Colonic mucosa (tissue), 4 donors: ENCODE measurements at regions not wholly inside any gene's neighbourhood (a gene's known extent, or its start where the extent isn't known, plus 50 kb on each side); places are given as distances from the start of the nearest gene placed in this dataset.
"Not testable (repeated sequence)": the region's sequence is repeated elsewhere in the genome, so short reads cannot be mapped to it uniquely, and the experiment has no call there.

Source experiments
- DNase-seq: peaks from one replicate; pipeline ENCODE4 v3.0.0-alpha.2; 2020
- H3K27ac ChIP-seq: fragments of 200-600 bp; one replicate; pipeline ENCODE4 v1.8.0; 2021
- H3K27me3 ChIP-seq: fragments of 200-600 bp; one replicate; pipeline ENCODE4 v1.8.0; 2021
- H3K36me3 ChIP-seq: fragments of 200-600 bp; one replicate; pipeline ENCODE4 v1.8.0; 2021
- H3K4me1 ChIP-seq: fragments of 200-600 bp; one replicate; pipeline ENCODE4 v1.8.0; 2021; ENCODE audit warnings: mild to moderate bottlenecking
- H3K4me3 ChIP-seq: fragments of 200-600 bp; one replicate; pipeline ENCODE4 v1.8.0; 2021
- H3K9ac ChIP-seq, 2 donors: one replicate each; pipeline ENCODE4 v1.7.0; 2013; ENCODE audit warnings: control low read depth in 2 of 2, low read depth in 2 of 2, low read length in 2 of 2
- H3K9me3 ChIP-seq: fragments of 200-600 bp; one replicate; pipeline ENCODE4 v1.8.0; 2021
- intact Hi-C: fragments of 100-400 bp; cut with DNase I; formaldehyde crosslinking; loops from one replicate; pipeline ENCODE4 v1.14.1; 2022
- TF ChIP-seq, protein P1 (sequence below): fragments of 200-600 bp; IDR thresholded peaks from one replicate; pipeline ENCODE4 v1.8.0; 2022; ENCODE audit warnings: antibody characterized with exemption, mild to moderate bottlenecking
- donor health status: healthy.
- donor health status: DM: no; HTN: no; CAD: no.
- donor health status: DM: no; HTN: no; CAD: no.

GRCh38 chr6:140156131-140156530, 781.7 kb upstream of the CITED2 start:
- Histone ChIP-seq H3K4me1 (no peaks in the 10 kb centered on the region), H3K4me3 (no peak overlapping the region), H3K36me3 (no peaks in the 10 kb centered on the region), H3K27ac (no peak overlapping the region), H3K9me3 (no peaks in the 10 kb centered on the region), H3K9ac (no peak overlapping the region), H3K27me3 (no peaks in the 10 kb centered on the region)
- intact Hi-C loops = no loop called here
- TF ChIP-seq, protein P1, sequence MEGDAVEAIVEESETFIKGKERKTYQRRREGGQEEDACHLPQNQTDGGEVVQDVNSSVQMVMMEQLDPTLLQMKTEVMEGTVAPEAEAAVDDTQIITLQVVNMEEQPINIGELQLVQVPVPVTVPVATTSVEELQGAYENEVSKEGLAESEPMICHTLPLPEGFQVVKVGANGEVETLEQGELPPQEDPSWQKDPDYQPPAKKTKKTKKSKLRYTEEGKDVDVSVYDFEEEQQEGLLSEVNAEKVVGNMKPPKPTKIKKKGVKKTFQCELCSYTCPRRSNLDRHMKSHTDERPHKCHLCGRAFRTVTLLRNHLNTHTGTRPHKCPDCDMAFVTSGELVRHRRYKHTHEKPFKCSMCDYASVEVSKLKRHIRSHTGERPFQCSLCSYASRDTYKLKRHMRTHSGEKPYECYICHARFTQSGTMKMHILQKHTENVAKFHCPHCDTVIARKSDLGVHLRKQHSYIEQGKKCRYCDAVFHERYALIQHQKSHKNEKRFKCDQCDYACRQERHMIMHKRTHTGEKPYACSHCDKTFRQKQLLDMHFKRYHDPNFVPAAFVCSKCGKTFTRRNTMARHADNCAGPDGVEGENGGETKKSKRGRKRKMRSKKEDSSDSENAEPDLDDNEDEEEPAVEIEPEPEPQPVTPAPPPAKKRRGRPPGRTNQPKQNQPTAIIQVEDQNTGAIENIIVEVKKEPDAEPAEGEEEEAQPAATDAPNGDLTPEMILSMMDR = no peak
- DNase-seq = no peak

DNA sequence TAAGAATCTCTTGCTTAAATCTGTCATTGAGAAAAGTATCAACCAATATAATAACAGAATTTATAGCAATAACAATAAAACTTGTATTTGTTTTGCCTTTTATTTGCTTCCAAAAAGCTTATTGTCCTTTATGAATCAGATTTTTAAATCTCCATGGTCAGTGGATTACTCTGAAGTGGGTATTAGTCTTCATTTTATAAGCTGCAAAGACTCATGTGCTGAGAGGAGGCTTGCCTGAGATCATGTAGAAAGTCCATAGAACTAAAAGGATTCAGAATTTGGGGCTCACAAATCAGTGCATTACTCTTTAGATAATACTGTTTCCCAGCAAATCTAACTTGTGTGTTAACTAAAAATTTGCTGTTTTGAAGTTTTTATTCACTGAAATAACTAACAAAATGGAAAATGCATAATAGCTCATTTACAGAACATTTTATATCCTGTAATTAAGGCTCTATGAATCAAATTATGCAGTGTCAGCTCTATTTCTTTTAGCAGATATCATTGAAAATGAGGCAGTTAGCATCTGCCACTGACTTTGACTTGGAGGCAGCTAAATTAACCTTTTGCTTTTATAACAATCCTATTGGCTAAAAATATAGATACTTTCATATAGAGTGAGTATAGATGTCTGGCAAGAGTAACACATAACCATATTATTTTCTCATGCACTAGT, 781.1 kb upstream of the CITED2 start:
- H3K4me3 ChIP-seq = no peak overlapping the region
- no peak overlapping the region for H3K27ac ChIP-seq
- DNase-seq = no peak
- TF ChIP-seq, protein P1 = no peak
- no peaks in the 10 kb centered on the region for H3K27me3 ChIP-seq
- H3K36me3 ChIP-seq = no peaks in the 10 kb centered on the region
- H3K9me3 ChIP-seq = no peaks in the 10 kb centered on the region
- no peak overlapping the region for H3K9ac ChIP-seq
- intact Hi-C loops = no loop called here
- no peaks in the 10 kb centered on the region for H3K4me1 ChIP-seq

- Histone ChIP-seq H3K9me3 (no peaks in the 10 kb centered on the region), H3K9ac (no peak overlapping the region), H3K27me3 (no peaks in the 10 kb centered on the region), H3K36me3 (no peaks in the 10 kb centered on the region), H3K4me1 (no peaks in the 10 kb centered on the region), H3K27ac (no peak overlapping the region), H3K4me3 (no peak overlapping the region)
- DNase-seq = no peak
- TF ChIP-seq, protein P1 = no peak
- intact Hi-C loops = no loop called here
These were observed 779.3 kb upstream of the CITED2 start for GRCh38 chr6:140153703-140154102.

DNA sequence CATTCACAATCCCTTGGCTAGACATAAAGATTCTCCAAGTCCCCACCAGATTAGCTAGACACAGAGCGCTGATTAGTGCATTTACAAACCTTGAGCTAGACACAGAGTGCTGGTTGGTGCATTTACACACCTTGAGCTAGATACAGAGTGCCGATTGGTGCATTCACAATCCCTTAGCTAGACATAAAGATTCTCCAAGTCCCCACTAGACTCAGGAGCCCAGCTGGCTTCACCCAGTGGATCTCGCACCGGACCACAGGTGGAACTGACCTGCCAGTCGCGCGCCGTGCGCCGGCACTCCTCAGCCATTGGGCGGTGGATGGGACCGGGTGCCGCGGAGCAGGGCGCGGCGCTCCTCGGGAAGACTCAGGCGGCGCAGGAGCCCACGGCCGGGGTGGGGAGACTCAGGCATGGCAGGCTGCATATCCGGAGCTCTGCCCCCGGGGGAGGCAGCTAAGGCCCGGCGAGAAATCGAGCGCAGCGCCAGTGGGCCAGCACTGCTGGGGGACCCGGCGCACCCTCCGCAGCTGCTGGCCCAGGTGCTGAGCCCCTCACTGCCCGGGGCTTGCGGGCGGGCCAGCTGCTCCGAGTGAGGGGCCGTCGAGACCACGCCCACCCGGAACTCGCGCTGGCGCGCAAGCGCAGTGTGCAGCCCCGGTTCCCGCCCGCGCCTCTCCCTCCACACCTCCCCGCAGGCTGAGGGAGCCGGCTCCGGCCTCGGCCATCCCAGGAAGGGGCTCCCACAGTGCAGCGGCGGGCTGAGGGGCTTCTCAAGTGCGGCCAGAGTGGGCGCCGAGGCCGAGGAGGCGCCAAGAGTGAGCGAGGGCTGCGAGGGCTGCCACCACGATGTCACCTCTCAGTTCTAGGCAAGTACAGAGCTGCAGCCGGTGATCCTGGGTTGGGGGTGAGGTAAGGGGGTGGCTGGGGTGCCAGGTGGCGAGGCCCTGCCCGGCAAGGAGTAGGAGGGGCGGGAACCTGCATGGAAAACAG, 773.7 kb upstream of the CITED2 start:
- H3K4me3 ChIP-seq, H3K9ac ChIP-seq, DNase-seq, H3K9me3 ChIP-seq, intact Hi-C loops, H3K27ac ChIP-seq, H3K27me3 ChIP-seq, H3K36me3 ChIP-seq, H3K4me1 ChIP-seq: not testable (repeated sequence)

DNA sequence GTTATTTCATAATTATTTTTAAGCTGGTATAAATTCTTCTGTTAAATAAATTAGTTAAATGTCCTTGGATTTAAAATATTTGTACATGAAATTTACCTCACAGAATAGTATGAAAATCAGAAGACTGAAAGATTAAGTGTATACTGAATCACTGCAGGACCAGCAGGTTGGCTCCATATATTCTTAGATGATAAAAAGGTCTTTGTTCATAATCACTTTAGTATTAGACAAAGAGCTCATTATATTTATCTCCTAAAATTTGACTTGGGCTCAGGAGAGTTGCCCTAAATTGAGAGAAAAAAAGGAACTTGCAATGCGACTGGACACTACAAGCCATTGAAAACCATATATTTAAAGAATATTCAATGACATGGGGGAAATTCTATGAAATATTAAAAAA, 766.4 kb upstream of the CITED2 start:
- no peak overlapping the region for H3K9ac ChIP-seq
- no peaks in the 10 kb centered on the region for H3K36me3 ChIP-seq
- no peak overlapping the region for H3K27ac ChIP-seq
- no peaks in the 10 kb centered on the region for H3K4me1 ChIP-seq
- no peaks in the 10 kb centered on the region for H3K9me3 ChIP-seq
- intact Hi-C loops = no loop called here
- H3K27me3 ChIP-seq = no peaks in the 10 kb centered on the region
- H3K4me3 ChIP-seq = no peak overlapping the region
- no peak for DNase-seq
- TF ChIP-seq, protein P1 = no peak
